GM23248 (cell line): ENCODE measurements at regions not wholly inside any gene's neighbourhood (a gene's known extent, or its start where the extent isn't known, plus 50 kb on each side); places are given as distances from the start of the nearest gene placed in this dataset.

ENCODE experiments used
- DNase-seq: peaks from one replicate; pipeline ENCODE4 v3.0.0-alpha.2; 2015
- H2AFZ ChIP-seq: fragments of 200-600 bp; sonication (generic); 2 replicates; pipeline ENCODE4 v1.6.1; 2016; ENCODE audit warnings: antibody characterized with exemption
- H3F3A ChIP-seq: fragments of 200-600 bp; sonication (generic); 2 replicates; pipeline ENCODE4 v1.6.1; 2016; ENCODE audit warnings: mild to moderate bottlenecking, antibody characterized with exemption, mixed run types; ENCODE audit not compliant: insufficient read depth
- H3K27ac ChIP-seq: fragments of 200-600 bp; sonication (generic); 2 replicates; pipeline ENCODE4 v1.5.1; 2016; ENCODE audit warnings: mild to moderate bottlenecking
- H3K27me3 ChIP-seq: fragments of 200-600 bp; sonication (generic); replicated peaks from 2 replicates; pipeline ENCODE4 v1.6.1; 2016; ENCODE audit warnings: mild to moderate bottlenecking; ENCODE audit not compliant: insufficient read depth
- H3K36me3 ChIP-seq: fragments of 200-600 bp; sonication (generic); 2 replicates; pipeline ENCODE4 v1.6.1; 2016; ENCODE audit warnings: low read depth, mild to moderate bottlenecking
- H3K4me1 ChIP-seq: fragments of 200-600 bp; sonication (generic); 2 replicates; pipeline ENCODE4 v1.6.1; 2016; ENCODE audit warnings: mild to moderate bottlenecking; ENCODE audit not compliant: insufficient read depth
- H3K4me2 ChIP-seq: fragments of 200-600 bp; sonication (generic); one replicate; pipeline ENCODE4 v1.6.1; 2016; ENCODE audit warnings: mild to moderate bottlenecking; ENCODE audit not compliant: unreplicated experiment
- H3K4me3 ChIP-seq: fragments of 200-600 bp; sonication (generic); 2 replicates; pipeline ENCODE4 v1.5.1; 2016; ENCODE audit warnings: mild to moderate bottlenecking
- H3K79me2 ChIP-seq: fragments of 200-600 bp; sonication (generic); 2 replicates; pipeline ENCODE4 v1.6.1; 2016; ENCODE audit warnings: mild to moderate bottlenecking; ENCODE audit not compliant: insufficient read depth
- H3K9ac ChIP-seq: fragments of 200-600 bp; sonication (generic); 2 replicates; pipeline ENCODE4 v1.6.1; 2016; ENCODE audit warnings: mild to moderate bottlenecking
- H3K9me2 ChIP-seq: fragments of 200-600 bp; sonication (generic); 2 replicates; pipeline ENCODE4 v1.6.1; 2016; ENCODE audit warnings: mixed run types, mild to moderate bottlenecking, moderate library complexity; ENCODE audit not compliant: insufficient read depth
- H3K9me3 ChIP-seq: fragments of 200-600 bp; sonication (generic); one replicate; pipeline ENCODE4 v1.6.1; 2017; ENCODE audit warnings: low read depth
- H4K20me1 ChIP-seq: fragments of 200-600 bp; sonication (generic); 2 replicates; pipeline ENCODE4 v1.6.0; 2016; ENCODE audit not compliant: insufficient read depth
- EZH2 ChIP-seq: fragments of 200-600 bp; sonication (generic); IDR thresholded peaks from 2 replicates; pipeline ENCODE4 v1.6.1; 2018; ENCODE audit warnings: antibody characterized with exemption, mild to moderate bottlenecking; ENCODE audit not compliant: insufficient read depth, poor library complexity, severe bottlenecking
- EZH2phosphoT487 ChIP-seq: fragments of 200-600 bp; sonication (generic); IDR thresholded peaks from 2 replicates; pipeline ENCODE4 v1.6.1; 2018; ENCODE audit warnings: antibody characterized with exemption, moderate library complexity, mild to moderate bottlenecking, low read depth; ENCODE audit not compliant: insufficient read depth
- WGBS, 2 experiments: methylation state at CpG; one replicate each; pipeline ENCODE4 v1.1.6; 2015 to 2017; ENCODE audit warnings: low lambda C conversion rate in 2 of 2, low coverage in 1 of 2; ENCODE audit errors: missing lambda C conversion rate in 2 of 2; 5-methylcytosine and 5-hydroxymethylcytosine counted together
- in situ Hi-C: fragments of 300-500 bp; cut with MboI; formaldehyde crosslinking; loops from 2 replicates; pipeline ENCODE4 v1.15.0; 2020

- H3K27ac ChIP-seq, result no peak overlapping the region
- H3K9ac ChIP-seq, result no peak overlapping the region
- TF ChIP-seq EZH2phosphoT487, result no peak
- TF ChIP-seq EZH2, result no peak
- in situ Hi-C loops, result loop anchor here (25.0 kb wide), 1 partner anchor 89 kb away; no protein-coding TSS in a partner anchor
- no peaks in the 10 kb centered on the region for H3K9me2 ChIP-seq
- H3K9me3 ChIP-seq, result no peaks in the 10 kb centered on the region
- no peaks in the 10 kb centered on the region for H3F3A ChIP-seq
- H3K36me3 ChIP-seq, result no peaks in the 10 kb centered on the region
- no peaks in the 10 kb centered on the region for H4K20me1 ChIP-seq
- no peak overlapping the region for H3K4me2 ChIP-seq
- no peak overlapping the region for H2AFZ ChIP-seq
- H3K4me1 ChIP-seq, result no peaks in the 10 kb centered on the region
- DNase-seq, result no peak
- H3K79me2 ChIP-seq, result no peaks in the 10 kb centered on the region
- 96% methylated on average over 4 to 5 of the region's 5 CpGs for WGBS, 2 experiments
- no peak overlapping the region for H3K4me3 ChIP-seq
- no peaks in the 10 kb centered on the region for H3K27me3 ChIP-seq
These were observed 62.4 kb downstream of the PAGE2 start for GRCh38 chrX:55151199-55151598.

- Histone ChIP-seq H3F3A (0 out of 2 replicates have a peak, but pooled peaks cover 5% of the 10 kb centered on the region), H3K4me2 (no peak overlapping the region), H2AFZ (peak overlapping the region; percentile 95), H3K9me2 (no peaks in the 10 kb centered on the region), H3K9ac (peak overlapping the region; percentile 83; the same call in 1 of the 2 replicates), H4K20me1 (no peaks in the 10 kb centered on the region), H3K79me2 (no peaks in the 10 kb centered on the region), H3K36me3 (no peaks in the 10 kb centered on the region), H3K4me1 (peaks cover 6% of the 10 kb centered on the region; the same call in 1 of the 2 replicates), H3K9me3 (no peaks in the 10 kb centered on the region), H3K27ac (no peak overlapping the region), H3K27me3 (no peaks in the 10 kb centered on the region), H3K4me3 (peak overlapping the region; percentile 98; the same call in 1 of the 2 replicates)
- WGBS, 2 experiments, result 64 to 67% methylated on average over 3 of the region's 3 CpGs
- in situ Hi-C loops, result loop anchor here (25.0 kb wide), 1 partner anchor 97 kb away; no protein-coding TSS in a partner anchor
- DNase-seq, result no peak
- no peak for TF ChIP-seq EZH2phosphoT487
- TF ChIP-seq EZH2, result no peak
These were observed 60.6 kb upstream of the PAGE5 start for GRCh38 chrX:55159551-55159950.

- Histone ChIP-seq H3K79me2 (no peaks in the 10 kb centered on the region), H2AFZ (peak overlapping the region; percentile 95), H3K9me3 (no peaks in the 10 kb centered on the region), H3K27me3 (no peaks in the 10 kb centered on the region), H3K4me2 (peak overlapping the region; percentile 87), H3K4me1 (peaks cover 6% of the 10 kb centered on the region; the same call in 1 of the 2 replicates), H4K20me1 (no peaks in the 10 kb centered on the region), H3K9me2 (no peaks in the 10 kb centered on the region), H3F3A (0 out of 2 replicates have a peak, but pooled peaks cover 5% of the 10 kb centered on the region), H3K9ac (peak overlapping the region; percentile 83), H3K36me3 (no peaks in the 10 kb centered on the region), H3K4me3 (peak overlapping the region; percentile 98), H3K27ac (peak overlapping the region; percentile 84)
- in situ Hi-C loops, result loop anchor here (25.0 kb wide), 1 partner anchor 99 kb away; no protein-coding TSS in a partner anchor
- DNase-seq, result peak; percentile 89
- 0 to 1% methylated on average over 22 to 37 of the region's 63 CpGs for WGBS, 2 experiments
- TF ChIP-seq EZH2 (no peak), EZH2phosphoT487 (no peak)
These were observed 59.2 kb upstream of the PAGE5 start for GRCh38 chrX:55160685-55161552.

- Histone ChIP-seq H3K27ac (peak overlapping the region; percentile 84), H3K79me2 (no peaks in the 10 kb centered on the region), H3K4me3 (peak overlapping the region; percentile 98), H3K9me2 (no peaks in the 10 kb centered on the region), H3K27me3 (no peaks in the 10 kb centered on the region), H3K36me3 (no peaks in the 10 kb centered on the region), H3K9ac (peak overlapping the region; percentile 83), H3K4me1 (peaks cover 6% of the 10 kb centered on the region; the same call in 1 of the 2 replicates), H3F3A (0 out of 2 replicates have a peak, but pooled peaks cover 5% of the 10 kb centered on the region), H3K9me3 (no peaks in the 10 kb centered on the region), H3K4me2 (peak overlapping the region; percentile 71), H2AFZ (peak overlapping the region; percentile 95), H4K20me1 (no peaks in the 10 kb centered on the region)
- in situ Hi-C loops, result loop anchor here (25.0 kb wide), 1 partner anchor 99 kb away; no protein-coding TSS in a partner anchor
- peak; percentile 30 for DNase-seq
- WGBS, 2 experiments, result 1 to 6% methylated on average over 2 to 11 of the region's 12 CpGs
- TF ChIP-seq EZH2 (no peak), EZH2phosphoT487 (no peak)
These were observed 58.6 kb upstream of the PAGE5 start for GRCh38 chrX:55161581-55161980.
